ENCODE measurements at regions not wholly inside any gene's neighbourhood (a gene's known extent, or its start where the extent isn't known, plus 50 kb on each side); places are given as distances from the start of the nearest gene placed in this dataset.

DNA sequence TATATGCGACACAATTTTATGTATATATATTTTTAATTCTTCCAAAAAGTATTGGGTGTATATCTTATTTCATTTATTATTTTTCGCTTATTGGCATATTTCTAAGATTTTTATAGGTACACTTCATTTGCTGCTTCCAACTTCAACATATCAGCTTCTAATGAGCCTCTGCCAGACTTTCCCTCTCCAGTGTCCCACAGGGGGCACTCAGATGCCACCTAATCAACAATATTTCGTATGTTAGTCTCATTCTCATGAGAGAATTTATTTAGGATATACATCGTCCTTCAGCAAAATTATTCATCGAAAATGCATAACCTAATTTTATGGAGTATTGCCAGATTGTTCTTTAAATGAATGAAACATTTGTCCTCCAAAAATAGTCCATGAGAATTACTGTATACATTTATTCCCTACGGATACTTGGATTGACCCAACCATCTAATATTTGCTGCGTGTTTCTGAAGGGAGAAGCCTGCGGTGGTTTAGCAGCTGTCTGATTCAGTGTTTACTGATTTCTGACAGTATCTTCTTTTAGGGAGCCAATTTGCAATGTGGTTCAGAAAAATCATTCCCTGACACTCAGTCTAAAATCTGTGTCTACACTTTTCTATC, 100.6 kb upstream of the SELENOP start:
- Mint-ChIP-seq H3K27me3 (peaks cover 20% of the 10 kb centered on the region), H3K36me3 (no peaks in the 10 kb centered on the region), H3K4me3 (no peak overlapping the region), H3K27ac (no peak overlapping the region), H3K4me1 (ENCODE audit: unreplicated experiment) (no peaks in the 10 kb centered on the region), H3K9me3 (no peaks in the 10 kb centered on the region)
- no peak for DNase-seq (ENCODE audit: extremely low spot score, unreplicated experiment)
- TF ChIP-seq, protein P1, sequence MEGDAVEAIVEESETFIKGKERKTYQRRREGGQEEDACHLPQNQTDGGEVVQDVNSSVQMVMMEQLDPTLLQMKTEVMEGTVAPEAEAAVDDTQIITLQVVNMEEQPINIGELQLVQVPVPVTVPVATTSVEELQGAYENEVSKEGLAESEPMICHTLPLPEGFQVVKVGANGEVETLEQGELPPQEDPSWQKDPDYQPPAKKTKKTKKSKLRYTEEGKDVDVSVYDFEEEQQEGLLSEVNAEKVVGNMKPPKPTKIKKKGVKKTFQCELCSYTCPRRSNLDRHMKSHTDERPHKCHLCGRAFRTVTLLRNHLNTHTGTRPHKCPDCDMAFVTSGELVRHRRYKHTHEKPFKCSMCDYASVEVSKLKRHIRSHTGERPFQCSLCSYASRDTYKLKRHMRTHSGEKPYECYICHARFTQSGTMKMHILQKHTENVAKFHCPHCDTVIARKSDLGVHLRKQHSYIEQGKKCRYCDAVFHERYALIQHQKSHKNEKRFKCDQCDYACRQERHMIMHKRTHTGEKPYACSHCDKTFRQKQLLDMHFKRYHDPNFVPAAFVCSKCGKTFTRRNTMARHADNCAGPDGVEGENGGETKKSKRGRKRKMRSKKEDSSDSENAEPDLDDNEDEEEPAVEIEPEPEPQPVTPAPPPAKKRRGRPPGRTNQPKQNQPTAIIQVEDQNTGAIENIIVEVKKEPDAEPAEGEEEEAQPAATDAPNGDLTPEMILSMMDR (conservative IDR thresholded peaks at IDR 0.05): peak; percentile 48

DNA sequence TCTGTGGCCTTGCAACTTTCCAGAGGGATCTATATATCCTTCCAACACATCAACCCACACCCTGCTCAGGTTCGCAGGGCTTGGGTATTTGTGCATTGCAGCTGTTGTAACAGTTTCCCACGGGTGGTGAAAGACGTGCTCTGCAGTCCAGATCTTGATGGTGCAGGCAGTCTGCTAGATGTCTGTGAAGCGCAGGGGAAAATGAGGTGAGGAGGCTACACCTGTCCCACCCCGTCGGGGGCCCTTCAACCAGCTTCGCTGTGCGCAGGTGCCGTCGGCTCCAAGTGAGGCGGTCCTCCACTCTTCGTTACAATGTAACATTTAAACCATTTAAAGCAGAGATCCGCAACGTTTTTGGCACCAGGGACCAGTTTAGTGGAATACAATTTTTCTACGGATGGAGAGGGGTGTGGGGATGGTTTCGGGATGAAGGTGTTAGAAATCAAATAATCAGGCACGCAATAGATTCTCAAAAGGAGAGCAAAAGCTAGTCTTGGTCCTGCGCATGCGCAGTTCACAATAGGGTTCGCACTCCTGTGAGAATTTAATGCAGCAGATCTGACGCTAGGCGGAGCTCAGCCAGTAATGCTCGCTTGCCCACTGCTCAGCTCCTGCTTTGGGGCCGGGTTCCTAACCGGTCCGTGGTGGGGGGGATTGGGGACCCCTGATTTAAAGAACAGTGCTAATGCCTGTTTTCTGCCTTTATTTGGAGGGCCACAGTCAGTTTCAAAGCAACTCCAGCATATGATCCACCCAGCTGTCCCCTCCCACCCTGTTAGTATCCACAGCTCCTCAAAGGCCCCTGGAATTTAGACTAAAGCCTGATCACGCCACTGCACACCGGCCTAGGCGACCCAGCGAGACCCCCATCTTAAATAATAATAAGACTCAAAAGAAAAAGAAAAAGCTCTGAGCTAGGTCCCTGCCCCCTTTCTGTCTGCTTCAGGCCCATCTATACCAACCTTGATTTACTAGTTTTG, 97.1 kb upstream of the SELENOP start:
- Mint-ChIP-seq H3K27me3 (peaks cover 43% of the 10 kb centered on the region), H3K27ac (no peak overlapping the region), H3K4me3 (peak overlapping the region; percentile 91), H3K4me1 (ENCODE audit: unreplicated experiment) (no peaks in the 10 kb centered on the region), H3K9me3 (no peaks in the 10 kb centered on the region), H3K36me3 (no peaks in the 10 kb centered on the region)
- TF ChIP-seq, protein P1 (conservative IDR thresholded peaks at IDR 0.05): peak; percentile 84
- peak; percentile 84 for DNase-seq (ENCODE audit: extremely low spot score, unreplicated experiment)

DNA sequence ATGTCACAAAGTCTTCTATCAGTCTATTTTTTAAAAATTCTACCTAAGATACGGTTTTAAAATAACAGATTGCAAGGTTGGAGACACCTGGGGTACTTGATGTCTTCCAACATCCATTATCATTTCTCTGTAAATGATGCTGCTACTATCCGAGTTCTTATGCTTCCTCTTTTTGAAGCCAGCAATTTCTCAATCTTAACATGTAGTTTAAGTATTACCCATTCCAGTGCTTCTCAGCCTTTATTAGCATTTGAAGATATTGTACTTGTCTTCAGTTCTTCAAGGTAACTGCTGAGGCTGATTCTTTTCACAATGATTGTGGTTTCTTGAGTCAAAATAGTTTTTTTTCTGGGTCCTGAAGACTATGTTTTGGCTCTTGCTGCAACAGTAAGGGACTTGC, 96.4 kb upstream of the SELENOP start:
- H3K27me3 Mint-ChIP-seq: peaks cover 43% of the 10 kb centered on the region
- no peak for DNase-seq (ENCODE audit: extremely low spot score, unreplicated experiment)
- no peak overlapping the region for H3K27ac Mint-ChIP-seq
- no peaks in the 10 kb centered on the region for H3K9me3 Mint-ChIP-seq
- no peaks in the 10 kb centered on the region for H3K4me1 Mint-ChIP-seq (ENCODE audit: unreplicated experiment)
- H3K4me3 Mint-ChIP-seq: peak overlapping the region; percentile 91
- H3K36me3 Mint-ChIP-seq: no peaks in the 10 kb centered on the region
- TF ChIP-seq, protein P1 (conservative IDR thresholded peaks at IDR 0.05): no peak

DNA sequence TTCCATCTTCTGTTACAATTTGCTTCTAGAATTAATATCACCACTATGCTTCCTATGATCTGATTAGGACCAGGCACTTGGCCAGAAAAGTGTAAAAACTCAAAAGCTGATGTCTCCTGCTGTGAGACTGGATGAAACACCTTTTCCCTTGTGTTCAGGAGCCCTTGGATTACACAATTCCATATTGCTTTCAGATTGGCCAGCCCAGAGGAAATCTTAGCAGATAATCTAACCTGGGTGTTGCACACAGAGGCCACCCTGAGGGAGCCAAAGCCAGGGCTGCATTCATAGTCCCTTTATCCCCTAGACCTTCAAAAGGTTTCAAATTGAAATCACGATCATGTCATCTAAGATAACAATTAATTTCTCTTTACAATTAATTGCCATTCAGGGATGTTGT, 94.1 kb upstream of the SELENOP start:
- no peaks in the 10 kb centered on the region for H3K4me1 Mint-ChIP-seq (ENCODE audit: unreplicated experiment)
- TF ChIP-seq, protein P1 (conservative IDR thresholded peaks at IDR 0.05): no peak
- H3K4me3 Mint-ChIP-seq: no peak overlapping the region
- no peaks in the 10 kb centered on the region for H3K36me3 Mint-ChIP-seq
- no peak overlapping the region for H3K27ac Mint-ChIP-seq
- peaks cover 40% of the 10 kb centered on the region for H3K27me3 Mint-ChIP-seq
- DNase-seq (ENCODE audit: extremely low spot score, unreplicated experiment): no peak
- no peaks in the 10 kb centered on the region for H3K9me3 Mint-ChIP-seq

DNA sequence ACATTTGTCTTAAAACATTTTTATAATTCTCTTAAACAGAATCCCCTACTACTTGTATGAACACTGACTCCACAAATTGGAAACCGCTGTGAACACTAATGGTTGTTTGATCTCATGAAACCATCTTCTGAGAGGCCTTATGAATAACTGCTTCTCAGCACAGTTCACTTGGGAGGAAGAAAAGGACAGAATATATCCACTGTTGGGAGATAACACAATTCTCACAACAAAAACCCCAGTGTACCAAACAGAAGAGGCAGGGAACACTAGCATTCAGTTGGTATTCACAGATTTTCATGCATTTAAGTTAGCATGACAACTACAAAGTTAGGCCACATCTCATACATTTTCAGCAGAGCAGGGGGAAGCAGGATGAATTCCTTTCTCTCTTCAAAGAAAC, 89.0 kb upstream of the SELENOP start:
- no peak for DNase-seq (ENCODE audit: extremely low spot score, unreplicated experiment)
- H3K27me3 Mint-ChIP-seq: peaks cover 12% of the 10 kb centered on the region
- H3K4me3 Mint-ChIP-seq: no peak overlapping the region
- no peak overlapping the region for H3K27ac Mint-ChIP-seq
- H3K9me3 Mint-ChIP-seq: no peaks in the 10 kb centered on the region
- TF ChIP-seq, protein P1 (conservative IDR thresholded peaks at IDR 0.05): no peak
- no peaks in the 10 kb centered on the region for H3K36me3 Mint-ChIP-seq
- no peaks in the 10 kb centered on the region for H3K4me1 Mint-ChIP-seq (ENCODE audit: unreplicated experiment)

All from type B pancreatic cell (in vitro differentiated cells).